Thyroid gland (tissue), 4 donors: ENCODE measurements at regions not wholly inside any gene's neighbourhood (a gene's known extent, or its start where the extent isn't known, plus 50 kb on each side); places are given as distances from the start of the nearest gene placed in this dataset.

Source experiments
- DNase-seq, 2 donors: peaks; one replicate each; pipeline ENCODE4 v3.0.0-alpha.2; 2019
- H3K27ac ChIP-seq, 3 donors: fragments of 200-600 bp; sonication (generic); 1 replicate in 2 of 3; 2 replicates in 1 of 3; pipeline ENCODE4 v1.5.1; 2016 to 2019; ENCODE audit warnings: mild to moderate bottlenecking in 1 of 3, moderate library complexity in 1 of 3
- H3K27me3 ChIP-seq: fragments of 200-600 bp; sonication (generic); one replicate; pipeline ENCODE4 v1.5.1; 2019
- H3K36me3 ChIP-seq, 2 donors: fragments of 200-600 bp; sonication (generic); one replicate each; pipeline ENCODE4 v1.5.1; 2016 to 2019
- H3K4me1 ChIP-seq, 2 donors: fragments of 200-600 bp; sonication (generic); one replicate each; pipeline ENCODE4 v1.5.1; 2017 to 2019
- H3K4me3 ChIP-seq, 3 donors: fragments of 200-600 bp; sonication (generic); replicated peaks in 1 of 3; 1 replicate in 2 of 3; 2 replicates in 1 of 3; pipeline ENCODE4 v1.5.1; 2016; ENCODE audit warnings: mild to moderate bottlenecking in 1 of 3
- H3K9me3 ChIP-seq: fragments of 200-600 bp; sonication (generic); one replicate; pipeline ENCODE4 v1.5.1; 2017
- POLR2A ChIP-seq, 2 donors: fragments of 450-650 bp; IDR thresholded peaks; one replicate each; pipeline ENCODE4 v1.6.1; 2017; ENCODE audit warnings: antibody characterized with exemption in 2 of 2, mild to moderate bottlenecking in 2 of 2, moderate library complexity in 1 of 2
- WGBS, 2 donors: methylation state at CpG; one replicate each; pipeline ENCODE4 v1.1.5; 2017; 5-methylcytosine and 5-hydroxymethylcytosine counted together
- intact Hi-C: fragments of 100-400 bp; cut with DNase I; formaldehyde crosslinking; loops from one replicate; pipeline ENCODE4 v1.15.1; 2023
- TF ChIP-seq, protein P1 (sequence below), 6 experiments: fragments of 200-600 bp in 3 of 6; fragments of 450-650 bp in 3 of 6; sonication (generic) in 3 of 6; IDR thresholded peaks; one replicate each; pipeline ENCODE4 v1.5.1; 2016 to 2019; ENCODE audit warnings: antibody characterized with exemption in 6 of 6, mild to moderate bottlenecking in 2 of 6, inconsistent platforms in 1 of 6, moderate library complexity in 1 of 6

DNA sequence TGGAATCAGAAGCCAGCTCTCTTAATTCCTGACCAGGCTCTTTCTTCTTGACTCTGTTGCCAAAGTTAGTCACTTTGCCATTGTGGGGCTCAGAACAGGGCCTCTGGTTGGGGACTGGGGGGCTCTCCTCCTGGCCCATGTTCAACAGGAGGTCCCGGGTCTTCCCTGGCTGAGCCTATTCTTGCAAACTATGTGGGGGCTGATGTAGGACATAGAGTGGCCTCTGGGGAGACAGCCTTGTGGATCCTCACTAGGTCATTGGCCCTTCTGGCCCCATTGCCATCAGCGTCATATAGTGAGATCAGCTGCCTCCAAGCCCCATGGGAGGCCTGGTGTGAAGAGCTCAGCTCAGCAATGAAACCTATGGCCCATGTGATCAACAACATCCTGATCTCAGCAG, 77.6 kb upstream of the LEP start:
- DNase-seq = no peak
- Histone ChIP-seq H3K36me3 (no peaks in the 10 kb centered on the region), H3K9me3 (no peaks in the 10 kb centered on the region), H3K4me1 (peaks cover 13 to 21% of the 10 kb centered on the region in 2 donors), H3K27me3 (peaks cover 21% of the 10 kb centered on the region), H3K27ac (no peak overlapping the region), H3K4me3 (no peak overlapping the region)
- TF ChIP-seq, protein P1, sequence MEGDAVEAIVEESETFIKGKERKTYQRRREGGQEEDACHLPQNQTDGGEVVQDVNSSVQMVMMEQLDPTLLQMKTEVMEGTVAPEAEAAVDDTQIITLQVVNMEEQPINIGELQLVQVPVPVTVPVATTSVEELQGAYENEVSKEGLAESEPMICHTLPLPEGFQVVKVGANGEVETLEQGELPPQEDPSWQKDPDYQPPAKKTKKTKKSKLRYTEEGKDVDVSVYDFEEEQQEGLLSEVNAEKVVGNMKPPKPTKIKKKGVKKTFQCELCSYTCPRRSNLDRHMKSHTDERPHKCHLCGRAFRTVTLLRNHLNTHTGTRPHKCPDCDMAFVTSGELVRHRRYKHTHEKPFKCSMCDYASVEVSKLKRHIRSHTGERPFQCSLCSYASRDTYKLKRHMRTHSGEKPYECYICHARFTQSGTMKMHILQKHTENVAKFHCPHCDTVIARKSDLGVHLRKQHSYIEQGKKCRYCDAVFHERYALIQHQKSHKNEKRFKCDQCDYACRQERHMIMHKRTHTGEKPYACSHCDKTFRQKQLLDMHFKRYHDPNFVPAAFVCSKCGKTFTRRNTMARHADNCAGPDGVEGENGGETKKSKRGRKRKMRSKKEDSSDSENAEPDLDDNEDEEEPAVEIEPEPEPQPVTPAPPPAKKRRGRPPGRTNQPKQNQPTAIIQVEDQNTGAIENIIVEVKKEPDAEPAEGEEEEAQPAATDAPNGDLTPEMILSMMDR (IDR thresholded peaks at IDR 0.05) = no peak
- TF ChIP-seq POLR2A (IDR thresholded peaks at IDR 0.05) = no peak
- 86 to 96% methylated on average over 1 to 2 of the region's 2 CpGs for WGBS, 2 donors
- intact Hi-C loops = no loop called here

DNA sequence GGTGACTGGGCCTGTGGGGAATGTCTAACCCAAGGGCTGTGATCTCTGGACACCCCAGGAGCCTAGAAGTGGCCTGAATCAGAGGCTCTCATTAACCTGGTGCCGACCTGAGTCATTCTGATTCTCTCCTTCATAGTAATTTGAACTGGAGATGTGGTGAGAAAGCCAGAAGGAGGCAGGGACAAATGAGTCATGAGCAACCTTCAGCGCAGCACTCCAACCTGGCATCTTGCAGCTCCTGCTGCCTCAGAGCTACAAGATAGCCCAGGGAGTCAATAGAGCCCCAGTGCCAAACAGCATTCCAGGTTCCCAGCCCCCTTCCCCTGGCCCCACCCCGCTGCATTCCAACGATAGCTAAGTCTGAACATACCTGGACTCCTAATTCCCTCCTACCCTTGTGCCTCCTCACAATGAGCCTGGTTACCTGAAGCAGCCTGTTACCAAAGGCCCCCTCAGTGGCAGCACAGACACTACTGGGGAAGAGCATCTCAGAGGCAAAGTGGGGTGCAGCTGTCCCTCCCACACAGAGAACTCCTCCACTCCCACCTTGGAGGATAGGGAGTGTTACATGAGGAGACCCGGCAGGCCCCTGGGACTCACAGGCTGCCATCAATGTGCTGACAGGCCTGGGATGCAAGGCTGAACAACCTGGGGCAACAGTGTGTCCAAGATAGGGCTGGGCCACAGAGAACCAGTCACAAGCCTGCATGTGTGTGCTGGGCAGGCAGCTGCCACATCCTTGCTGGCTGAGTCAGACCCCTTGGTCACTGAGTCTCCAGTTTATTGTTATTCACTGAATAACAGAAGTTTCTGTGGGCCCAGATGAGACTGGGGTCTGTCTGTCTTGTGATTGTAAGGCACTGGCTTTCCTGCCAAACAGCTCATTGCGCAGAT, 76.8 kb upstream of the LEP start:
- peaks cover 21% of the 10 kb centered on the region for H3K27me3 ChIP-seq
- TF ChIP-seq, protein P1 (IDR thresholded peaks at IDR 0.05) = no peak
- no peak for TF ChIP-seq POLR2A (IDR thresholded peaks at IDR 0.05)
- H3K9me3 ChIP-seq = no peaks in the 10 kb centered on the region
- no peak overlapping the region for H3K4me3 ChIP-seq
- no peaks in the 10 kb centered on the region for H3K36me3 ChIP-seq
- intact Hi-C loops = no loop called here
- H3K4me1 ChIP-seq = peaks cover 13 to 21% of the 10 kb centered on the region in 2 donors
- DNase-seq = no peak
- no peak overlapping the region for H3K27ac ChIP-seq
- 71 to 73% methylated on average over 6 of the region's 6 CpGs for WGBS, 2 donors

DNA sequence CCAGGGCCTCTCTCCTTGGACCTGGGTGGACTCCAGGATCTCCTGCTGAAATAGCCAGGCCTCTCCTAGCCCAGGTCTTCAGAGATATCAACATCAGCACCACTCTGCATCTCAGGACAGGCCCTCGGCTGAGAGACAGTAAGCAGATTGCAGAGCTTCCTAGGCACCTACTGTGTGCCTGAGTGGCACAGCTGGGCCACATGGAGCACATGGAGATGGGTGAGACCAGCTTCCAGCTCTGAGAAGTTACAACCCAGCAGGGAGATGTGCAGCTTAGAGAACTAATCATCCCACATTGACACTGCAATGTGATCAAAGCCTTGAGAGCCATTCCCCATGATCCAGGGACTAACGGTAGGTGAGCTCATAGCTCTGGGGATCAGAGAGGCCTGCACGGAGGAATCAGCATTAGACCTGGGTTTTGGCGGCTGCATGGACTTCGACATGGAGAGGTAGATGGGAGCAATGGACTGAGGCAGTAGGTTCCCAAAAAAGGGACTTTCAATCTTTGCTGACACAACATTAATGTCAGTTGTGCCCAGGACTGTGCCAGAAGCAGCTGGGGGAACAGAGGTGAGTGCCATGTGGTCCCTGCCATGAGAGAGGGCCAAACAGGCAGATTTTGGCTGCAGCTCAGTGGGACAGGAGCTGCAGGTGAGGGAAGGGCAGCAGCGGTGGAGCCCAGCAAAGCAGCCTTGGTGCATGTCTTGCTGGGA, 76.0 kb upstream of the LEP start:
- H3K9me3 ChIP-seq = no peaks in the 10 kb centered on the region
- no peak overlapping the region for H3K27ac ChIP-seq
- H3K4me1 ChIP-seq = peaks cover 13 to 21% of the 10 kb centered on the region in 2 donors
- no peak overlapping the region for H3K4me3 ChIP-seq
- peaks cover 21% of the 10 kb centered on the region for H3K27me3 ChIP-seq
- TF ChIP-seq, protein P1 (IDR thresholded peaks at IDR 0.05) = no peak
- no peak for TF ChIP-seq POLR2A (IDR thresholded peaks at IDR 0.05)
- DNase-seq = no peak
- WGBS, 2 donors = 70 to 83% methylated on average over 5 to 6 of the region's 6 CpGs
- intact Hi-C loops = no loop called here
- no peaks in the 10 kb centered on the region for H3K36me3 ChIP-seq

DNA sequence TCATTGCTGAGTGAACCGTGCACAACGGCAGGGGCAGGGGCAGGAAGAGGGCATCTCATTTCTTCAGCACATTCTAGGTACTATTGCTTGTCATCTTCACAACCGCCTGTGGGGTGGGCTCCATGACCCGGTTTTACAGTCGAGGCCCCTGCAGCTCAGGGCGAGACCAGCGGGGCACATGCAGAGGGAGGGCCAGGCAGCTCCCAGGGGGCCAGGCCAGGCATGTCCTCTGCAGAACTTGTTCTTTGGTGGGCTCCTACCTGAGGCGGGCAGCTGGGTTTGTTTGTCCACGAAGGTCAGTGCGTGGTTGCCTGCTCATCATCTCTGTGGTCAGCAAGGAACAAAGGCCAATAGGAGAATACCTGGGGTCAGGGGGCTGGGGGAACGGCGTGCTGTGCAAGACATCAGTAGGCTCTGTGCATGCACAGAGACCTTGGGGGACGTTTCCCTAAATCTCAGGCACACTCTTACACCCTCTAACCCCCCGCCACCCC, 75.1 kb upstream of the LEP start:
- peaks cover 21% of the 10 kb centered on the region for H3K27me3 ChIP-seq
- H3K9me3 ChIP-seq = no peaks in the 10 kb centered on the region
- no peak overlapping the region for H3K27ac ChIP-seq
- TF ChIP-seq, protein P1 (IDR thresholded peaks at IDR 0.05) = no peak
- no peak for TF ChIP-seq POLR2A (IDR thresholded peaks at IDR 0.05)
- peaks cover 13 to 21% of the 10 kb centered on the region in 2 donors for H3K4me1 ChIP-seq
- H3K36me3 ChIP-seq = no peaks in the 10 kb centered on the region
- DNase-seq = no peak
- intact Hi-C loops = no loop called here
- 22 to 24% methylated on average over 3 to 7 of the region's 14 CpGs for WGBS, 2 donors
- no peak overlapping the region for H3K4me3 ChIP-seq
